Right ventricle myocardium inferior (tissue), 1 donor: ENCODE measurements at regions not wholly inside any gene's neighbourhood (a gene's known extent, or its start where the extent isn't known, plus 50 kb on each side); places are given as distances from the start of the nearest gene placed in this dataset.

Experiments
- ATAC-seq: fragments of 200-7000 bp; cut with Tn5 transposase; one replicate; pipeline ENCODE4 v1.9.1; 2020; ENCODE audit warnings: mild to moderate bottlenecking, moderate library complexity
- DNase-seq: peaks from one replicate; pipeline ENCODE4 v3.0.0; 2021; ENCODE audit errors: missing footprints
- intact Hi-C: fragments of 100-400 bp; cut with DNase I; formaldehyde crosslinking; loops from one replicate; pipeline ENCODE4 v1.11.0; 2022
- donor health status: DM: no; HTN: yes; CAD: no; lungs with severe emphysema.

DNA sequence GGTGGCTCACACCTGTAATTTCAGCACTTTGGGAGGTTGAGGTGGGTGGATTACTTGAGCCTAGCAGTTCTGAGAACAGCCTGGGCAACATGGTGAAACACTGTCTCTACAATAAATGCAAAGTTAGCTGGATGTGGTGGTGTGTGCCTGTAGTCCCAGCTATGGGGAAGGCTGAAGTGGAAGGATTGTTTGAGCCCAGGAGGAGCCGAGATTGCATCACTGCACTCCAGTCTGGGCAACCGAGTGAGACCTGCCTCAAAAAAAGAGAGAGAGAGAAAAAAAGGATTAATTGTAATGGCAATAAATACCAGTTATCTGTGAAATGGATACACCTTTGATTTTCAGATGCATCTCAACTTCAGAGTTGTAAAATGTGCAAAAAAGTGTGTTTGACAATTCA, 58.8 kb downstream of the SPRY1 start:
- intact Hi-C loops: no loop called here
- ATAC-seq (no peak), DNase-seq (no peak)

DNA sequence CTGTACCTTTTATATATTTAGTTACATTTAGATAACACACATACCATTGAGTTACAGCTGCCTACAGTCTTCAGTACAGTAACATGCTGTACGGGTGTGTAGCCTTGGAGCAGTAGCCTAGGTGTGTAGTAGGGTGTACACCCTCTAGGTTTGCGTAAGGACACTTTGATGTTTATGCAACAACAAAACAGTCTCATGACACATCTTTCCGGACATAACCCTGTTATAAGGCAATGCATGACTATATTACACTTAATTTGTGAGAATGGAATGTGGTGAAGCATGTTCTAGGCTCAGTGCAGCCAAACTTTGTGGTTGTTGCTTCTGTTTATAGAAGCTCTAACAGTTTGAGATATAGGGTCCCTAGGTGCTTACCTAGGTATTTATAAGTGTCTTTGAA, 65.4 kb downstream of the SPRY1 start:
- no peak for ATAC-seq
- no peak for DNase-seq
- intact Hi-C loops: no loop called here

DNA sequence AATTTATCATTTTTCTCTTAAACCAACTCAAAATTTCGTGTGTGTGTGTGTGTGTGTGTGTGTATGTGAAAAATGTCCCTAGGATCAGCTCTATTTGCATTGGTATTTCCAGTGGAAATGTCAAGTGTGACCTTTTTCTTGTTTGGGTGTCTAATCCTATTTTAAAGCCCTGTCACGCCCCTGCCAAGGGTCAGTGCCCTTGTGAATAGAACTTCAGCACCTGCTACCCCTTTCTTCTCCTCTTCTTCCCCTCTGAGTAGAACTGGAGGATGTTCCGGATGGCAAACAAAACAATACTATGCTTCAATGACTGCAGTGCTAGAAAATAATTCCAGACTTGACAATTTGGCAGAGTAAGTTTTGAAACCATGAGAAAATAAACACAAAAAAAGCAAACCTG, 67.3 kb downstream of the SPRY1 start:
- no peak for DNase-seq
- intact Hi-C loops: no loop called here
- no peak for ATAC-seq

DNA sequence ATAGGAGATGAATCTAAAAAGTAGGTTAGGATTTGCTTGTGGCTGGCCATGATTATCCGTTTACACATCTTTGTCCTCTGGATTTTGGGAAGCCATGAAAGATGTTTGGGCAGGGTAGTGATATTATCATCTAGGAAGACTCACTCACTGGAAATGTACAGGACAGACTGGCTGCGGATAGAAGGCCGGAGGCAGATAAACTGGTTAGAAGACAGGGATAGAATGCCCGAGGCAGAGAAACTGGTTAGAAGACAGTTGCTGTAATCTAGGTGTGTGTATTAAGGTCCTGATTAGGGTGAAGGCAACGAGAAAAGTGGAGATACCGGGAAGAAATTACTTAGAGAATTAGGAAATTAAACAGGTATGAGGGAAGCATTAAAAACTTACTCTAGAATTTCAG, 68.8 kb downstream of the SPRY1 start:
- ATAC-seq: no peak
- DNase-seq: no peak
- intact Hi-C loops: no loop called here

DNA sequence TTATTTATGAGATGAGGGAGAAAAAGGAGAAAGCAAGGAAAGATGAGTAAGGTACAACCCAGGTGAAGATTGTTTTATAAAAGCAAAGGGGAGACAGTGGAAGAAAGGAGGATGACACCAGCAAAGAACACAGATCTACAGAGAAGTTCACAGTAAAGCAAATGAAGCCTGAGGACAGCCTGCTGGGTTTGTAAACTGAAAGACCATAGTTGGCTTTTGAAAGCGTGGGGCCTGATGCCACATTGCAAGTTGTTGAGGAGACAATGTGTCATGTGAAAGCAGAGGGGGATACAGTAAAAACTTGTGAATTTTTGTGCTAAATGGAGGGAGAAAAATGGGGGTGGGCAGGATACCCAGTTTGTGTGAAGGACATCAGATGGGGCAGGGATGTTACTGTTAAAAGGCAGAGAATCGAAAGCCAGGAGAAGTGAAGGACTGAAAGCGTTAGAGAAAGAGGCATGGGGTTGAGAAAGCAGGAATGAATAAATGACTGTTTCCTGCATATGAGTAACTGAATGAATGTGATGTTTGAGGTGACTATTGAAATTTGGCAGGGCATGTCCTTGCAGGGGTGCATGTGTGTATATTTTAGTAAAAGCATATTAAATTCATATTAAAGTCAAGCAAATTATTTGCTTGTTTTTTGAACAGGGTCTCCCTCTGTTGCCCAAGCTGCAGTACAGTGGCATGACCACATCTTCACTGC, 69.6 kb downstream of the SPRY1 start:
- DNase-seq (no peak), ATAC-seq (no peak)
- intact Hi-C loops: no loop called here

DNA sequence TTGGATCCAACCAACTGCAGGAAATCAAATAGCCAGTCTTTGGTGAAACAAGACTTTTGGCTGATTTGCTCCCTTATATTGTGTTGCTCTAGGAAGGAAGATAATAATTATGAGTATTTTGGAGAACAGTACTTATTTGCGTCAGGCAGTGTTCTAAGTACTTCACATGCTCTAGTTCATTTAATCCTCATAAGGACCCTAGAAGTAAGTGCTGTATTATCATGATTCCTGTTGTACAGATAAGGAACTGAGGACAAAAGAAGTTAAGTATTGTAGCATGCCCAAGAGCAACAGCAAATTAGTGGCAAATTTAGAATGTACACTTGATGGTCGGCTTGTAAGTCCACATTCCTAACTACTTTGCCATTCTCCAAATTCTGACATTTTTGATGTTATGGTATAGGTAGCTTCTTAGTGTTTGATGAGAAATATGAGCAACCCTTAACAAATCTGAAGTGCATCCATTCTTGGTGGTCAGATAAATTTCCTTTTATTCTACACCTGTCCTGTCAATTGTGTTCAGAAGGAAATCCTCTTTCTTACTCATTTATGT, 72.0 kb downstream of the SPRY1 start:
- DNase-seq: no peak
- no peak for ATAC-seq
- intact Hi-C loops: no loop called here

DNA sequence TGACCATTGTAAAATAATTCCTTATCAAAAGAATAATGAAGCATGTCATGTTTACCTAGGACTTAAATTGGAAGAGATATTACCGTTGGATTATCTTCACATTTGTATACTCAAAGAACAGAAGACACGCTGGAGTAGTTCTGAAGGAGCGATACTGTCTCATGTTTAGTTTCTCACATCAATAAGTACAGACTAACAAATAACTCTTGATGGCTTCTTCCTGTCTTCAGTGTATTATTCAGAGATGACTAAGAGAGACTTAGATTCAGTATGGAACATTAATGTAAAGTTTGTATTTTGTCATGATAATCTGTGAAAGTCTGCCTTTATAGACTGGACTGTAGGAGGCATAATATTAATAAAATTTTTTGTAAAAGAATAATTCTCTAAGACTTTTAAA, 72.7 kb downstream of the SPRY1 start:
- DNase-seq (no peak), ATAC-seq (no peak)
- intact Hi-C loops: no loop called here

GRCh38 chr4:123469696-123470095, 73.1 kb downstream of the SPRY1 start:
- intact Hi-C loops: no loop called here
- DNase-seq (no peak), ATAC-seq (no peak)

DNA sequence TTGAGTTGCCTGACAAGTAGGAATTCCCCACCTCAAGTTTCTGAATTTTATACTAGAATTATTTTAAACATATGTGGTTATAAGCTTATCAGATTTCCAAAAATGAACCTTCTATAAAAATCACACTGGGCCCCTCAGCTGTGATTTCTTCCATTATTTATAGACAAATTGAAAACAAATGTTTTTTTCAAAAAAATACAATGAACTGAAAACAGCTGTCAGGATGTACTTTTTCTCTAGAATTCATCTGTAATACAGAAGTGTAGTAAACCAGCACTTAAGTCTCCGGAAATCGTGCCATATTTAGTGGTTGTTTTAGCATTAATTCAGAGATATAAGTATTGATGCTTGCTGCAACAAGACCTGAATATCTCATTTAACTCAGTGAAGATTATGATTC, 74.0 kb downstream of the SPRY1 start:
- DNase-seq (no peak), ATAC-seq (no peak)
- intact Hi-C loops: no loop called here

DNA sequence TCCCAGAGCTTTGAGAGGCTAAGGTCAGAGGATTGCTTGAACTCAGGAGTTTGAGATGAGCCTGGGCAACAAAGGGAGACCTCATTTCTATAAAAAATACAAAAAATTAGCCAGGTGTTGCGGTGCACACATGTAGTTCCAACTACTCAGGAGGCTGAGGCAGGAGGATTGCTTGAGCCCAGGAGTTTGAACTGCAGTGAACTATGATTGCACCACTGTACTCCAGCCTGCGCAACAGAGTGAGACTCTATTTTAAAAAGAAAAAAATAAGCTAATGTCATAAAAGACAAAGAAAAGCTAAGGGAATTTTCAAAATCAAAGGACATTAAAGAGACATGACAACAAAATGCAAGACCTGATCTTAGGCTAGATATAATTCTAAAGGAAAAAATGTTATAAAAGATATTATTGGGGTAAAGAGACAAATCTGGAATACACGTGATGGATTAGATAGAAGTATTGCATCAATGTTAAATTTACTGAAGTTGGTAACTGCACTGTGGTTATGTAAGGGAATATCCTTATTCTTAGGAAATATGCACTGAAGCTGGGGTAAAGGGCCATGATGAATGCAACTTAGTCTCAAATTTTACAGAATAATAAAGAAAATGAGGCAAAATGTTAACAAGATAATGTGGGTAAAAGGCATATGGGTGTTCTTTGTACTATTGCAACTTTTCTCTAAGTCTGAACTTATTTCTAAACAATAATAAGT, 75.2 kb downstream of the SPRY1 start:
- DNase-seq (no peak), ATAC-seq (no peak)
- intact Hi-C loops: no loop called here

- no peak for ATAC-seq
- intact Hi-C loops: no loop called here
These were observed 78.2 kb downstream of the SPRY1 start for GRCh38 chr4:123474817-123475216.

GRCh38 chr4:123476089-123476488, 79.5 kb downstream of the SPRY1 start:
- DNase-seq (no peak), ATAC-seq (no peak)
- intact Hi-C loops: no loop called here

More at GRCh38 chr4:123474817-123475216, 78.2 kb downstream of the SPRY1 start:
- DNase-seq: no peak

DNA sequence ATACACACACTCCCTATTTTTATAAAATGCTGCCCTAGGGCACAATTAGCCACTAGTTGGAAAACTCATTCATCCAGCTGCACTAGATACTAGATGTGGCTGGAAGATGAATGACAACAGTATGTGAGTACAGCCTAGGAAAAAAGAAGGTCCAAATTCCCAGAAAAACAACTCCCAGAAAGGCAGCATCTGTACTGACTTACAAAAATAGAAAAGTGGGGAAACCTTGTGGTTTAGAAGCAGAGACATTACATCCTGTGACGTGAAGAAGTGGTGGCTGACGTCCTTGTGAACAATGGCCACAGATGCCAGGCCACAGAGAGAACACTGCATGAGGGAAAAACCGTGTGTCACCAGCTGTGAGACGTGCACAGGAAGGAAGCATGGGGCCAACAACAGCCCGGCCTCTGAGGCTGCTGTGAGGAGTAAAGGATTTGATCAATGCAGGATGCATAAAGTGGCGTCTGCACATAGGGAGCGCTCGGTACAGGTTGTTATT, 81.2 kb downstream of the SPRY1 start:
- DNase-seq (peak; percentile 56), ATAC-seq (peak; percentile 50)
- intact Hi-C loops: no loop called here

GRCh38 chr4:123478859-123479345, 82.3 kb downstream of the SPRY1 start:
- intact Hi-C loops: no loop called here
- DNase-seq: peak; percentile 56
- no peak for ATAC-seq

- DNase-seq (no peak), ATAC-seq (no peak)
- intact Hi-C loops: no loop called here
These were observed 83.3 kb downstream of the SPRY1 start for GRCh38 chr4:123479944-123480343.

- DNase-seq: no peak
- ATAC-seq: no peak
- intact Hi-C loops: no loop called here
These were observed 84.3 kb downstream of the SPRY1 start for GRCh38 chr4:123480706-123481418.

GRCh38 chr4:123481717-123482116, 85.1 kb downstream of the SPRY1 start:
- intact Hi-C loops: no loop called here
- no peak for ATAC-seq
- DNase-seq: no peak

GRCh38 chr4:123484291-123484926, 87.8 kb downstream of the SPRY1 start:
- no peak for DNase-seq
- intact Hi-C loops: no loop called here
- no peak for ATAC-seq

GRCh38 chr4:123485601-123486000, 89.0 kb downstream of the SPRY1 start:
- intact Hi-C loops: no loop called here
- DNase-seq (no peak), ATAC-seq (no peak)
